NCI-H2171 (cell line): ENCODE measurements at regions not wholly inside any gene's neighbourhood (a gene's known extent, or its start where the extent isn't known, plus 50 kb on each side); places are given as distances from the start of the nearest gene placed in this dataset.
"Not testable (repeated sequence)": the region's sequence is repeated elsewhere in the genome, so short reads cannot be mapped to it uniquely, and the experiment has no call there.

Experiments used
- DNase-seq: peaks from one replicate; lab custom pipeline; 2025; lab: John Stamatoyannopoulos, UW

- no peak for DNase-seq
Measured at GRCh38 chr21:27569091-27569490, 602.2 kb upstream of the ADAMTS5 start.

GRCh38 chr21:27567381-27567780, 600.5 kb upstream of the ADAMTS5 start:
- DNase-seq, result no peak

GRCh38 chr21:27566521-27566920, 599.6 kb upstream of the ADAMTS5 start:
- DNase-seq, result no peak

GRCh38 chr21:27565364-27565763, 598.5 kb upstream of the ADAMTS5 start:
- DNase-seq, result no peak

GRCh38 chr21:27564684-27565301, 597.9 kb upstream of the ADAMTS5 start:
- DNase-seq, result no peak

GRCh38 chr21:27562303-27562702, 595.4 kb upstream of the ADAMTS5 start:
- no peak for DNase-seq

GRCh38 chr21:27561116-27561515, 594.2 kb upstream of the ADAMTS5 start:
- DNase-seq, result no peak

GRCh38 chr21:27557356-27557755, 590.5 kb upstream of the ADAMTS5 start:
- no peak for DNase-seq

- no peak for DNase-seq
Measured at GRCh38 chr21:27555996-27556395, 589.1 kb upstream of the ADAMTS5 start.

GRCh38 chr21:27550287-27550686, 583.4 kb upstream of the ADAMTS5 start:
- no peak for DNase-seq

- DNase-seq, result no peak
Measured at GRCh38 chr21:27548486-27548885, 581.6 kb upstream of the ADAMTS5 start.

- DNase-seq, result no peak
Measured at GRCh38 chr21:27545754-27546349, 579.0 kb upstream of the ADAMTS5 start.

GRCh38 chr21:27542126-27542525, 575.2 kb upstream of the ADAMTS5 start:
- not testable (repeated sequence) for DNase-seq

GRCh38 chr21:27536319-27536718, 569.4 kb upstream of the ADAMTS5 start:
- no peak for DNase-seq

- no peak for DNase-seq
Measured at GRCh38 chr21:27535188-27535587, 568.3 kb upstream of the ADAMTS5 start.

- DNase-seq, result no peak
Measured at GRCh38 chr21:27534206-27534605, 567.3 kb upstream of the ADAMTS5 start.

- DNase-seq, result peak; percentile 8
Measured at GRCh38 chr21:27532076-27532475, 565.2 kb upstream of the ADAMTS5 start.

GRCh38 chr21:27528697-27529096, 561.8 kb upstream of the ADAMTS5 start:
- no peak for DNase-seq

- no peak for DNase-seq
Measured at GRCh38 chr21:27526451-27526850, 559.6 kb upstream of the ADAMTS5 start.

- DNase-seq, result no peak
Measured at GRCh38 chr21:27525780-27526179, 558.9 kb upstream of the ADAMTS5 start.

- DNase-seq, result no peak
Measured at GRCh38 chr21:27519361-27519760, 552.5 kb upstream of the ADAMTS5 start.

- DNase-seq, result not testable (repeated sequence)
Measured at GRCh38 chr21:27517177-27517576, 550.3 kb upstream of the ADAMTS5 start.

GRCh38 chr21:27515676-27516075, 548.8 kb upstream of the ADAMTS5 start:
- no peak for DNase-seq

GRCh38 chr21:27513825-27514224, 546.9 kb upstream of the ADAMTS5 start:
- no peak for DNase-seq
